ENCODE measurements at regions not wholly inside any gene's neighbourhood (a gene's known extent, or its start where the extent isn't known, plus 50 kb on each side); places are given as distances from the start of the nearest gene placed in this dataset.

DNA sequence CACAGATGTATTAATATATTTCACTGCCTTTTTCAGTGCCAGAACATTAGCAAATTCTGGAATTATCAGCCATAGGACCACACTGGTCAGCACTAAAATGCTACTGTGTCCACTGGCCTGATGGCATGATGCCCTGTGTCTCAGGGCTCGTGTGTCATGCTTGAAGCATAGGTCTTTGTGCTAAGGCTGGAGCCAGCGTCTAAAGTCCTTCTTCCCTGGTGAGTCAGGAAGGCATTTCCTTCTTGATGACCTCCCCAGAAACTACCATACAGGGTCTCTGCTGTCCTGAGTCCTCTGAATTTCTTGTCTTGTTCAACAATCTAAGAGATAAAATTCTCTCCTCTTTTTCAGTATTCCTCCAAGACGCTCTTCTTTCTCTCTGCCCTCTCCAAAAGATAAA is 489.9 kb downstream of the PSAT1 start:
- FAIRE-seq, result no peak
- 41 to 62% (median 45%) methylated on average over 3 of the region's 3 CpGs for WGBS, 3 donors
- H3K4me3 ChIP-seq (ENCODE audit: low read depth in 1 of 3, low read length in 3 of 3), result no peak overlapping the region

DNA sequence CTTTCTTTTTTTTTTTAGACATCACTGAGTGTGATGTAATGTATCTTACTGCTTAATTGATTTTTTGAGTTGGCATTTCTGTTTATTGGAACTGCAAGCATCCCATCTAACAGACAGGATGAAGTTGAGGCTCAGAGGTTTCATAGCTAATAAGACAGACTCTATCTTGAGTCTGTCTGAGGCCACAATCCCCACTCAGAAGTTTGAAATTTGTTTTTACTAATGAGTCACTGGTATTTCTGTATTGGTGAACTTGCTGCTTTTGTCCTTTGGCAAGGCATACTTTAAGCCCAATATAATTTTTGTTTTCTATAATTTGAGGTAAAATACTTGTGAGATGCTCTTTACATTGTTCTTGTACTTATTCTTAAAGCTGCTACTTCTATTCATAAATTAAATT is 491.2 kb downstream of the PSAT1 start:
- Histone ChIP-seq H3K27ac (ENCODE audit: low read depth in 1 of 3, low read length in 2 of 3) (no peak overlapping the region), H3K9me3 (ENCODE audit: control insufficient read depth in 2 of 2, insufficient read depth in 1 of 2, low read depth in 1 of 2, low read length in 1 of 2) (peaks cover 0 to 1% of the 10 kb centered on the region in 2 donors), H3K4me3 (ENCODE audit: low read depth in 1 of 3, low read length in 3 of 3) (no peak overlapping the region), H3K4me1 (ENCODE audit: control insufficient read depth in 3 of 3, insufficient read depth in 2 of 3, low read depth in 1 of 3, low read length in 2 of 3) (no peaks in the 10 kb centered on the region), H3K27me3 (ENCODE audit: control insufficient read depth in 3 of 3, insufficient read depth in 3 of 3, low read length in 3 of 3) (no peaks in the 10 kb centered on the region), H3K36me3 (ENCODE audit: control insufficient read depth in 3 of 3, insufficient read depth in 2 of 3, low read depth in 1 of 3, low read length in 3 of 3) (no peaks in the 10 kb centered on the region)
- DNase-seq (no peak), FAIRE-seq (no peak)

More for the DNA sequence above, 489.9 kb downstream of the PSAT1 start:
- H3K36me3 ChIP-seq (ENCODE audit: control insufficient read depth in 3 of 3, insufficient read depth in 2 of 3, low read depth in 1 of 3, low read length in 3 of 3), result no peaks in the 10 kb centered on the region
- peaks cover 0 to 1% of the 10 kb centered on the region in 2 donors for H3K9me3 ChIP-seq (ENCODE audit: control insufficient read depth in 2 of 2, insufficient read depth in 1 of 2, low read depth in 1 of 2, low read length in 1 of 2)
- H3K27me3 ChIP-seq (ENCODE audit: control insufficient read depth in 3 of 3, insufficient read depth in 3 of 3, low read length in 3 of 3), result no peaks in the 10 kb centered on the region
- no peaks in the 10 kb centered on the region for H3K4me1 ChIP-seq (ENCODE audit: control insufficient read depth in 3 of 3, insufficient read depth in 2 of 3, low read depth in 1 of 3, low read length in 2 of 3)
- DNase-seq, result no peak
- no peak overlapping the region for H3K27ac ChIP-seq (ENCODE audit: low read depth in 1 of 3, low read length in 2 of 3)

DNA sequence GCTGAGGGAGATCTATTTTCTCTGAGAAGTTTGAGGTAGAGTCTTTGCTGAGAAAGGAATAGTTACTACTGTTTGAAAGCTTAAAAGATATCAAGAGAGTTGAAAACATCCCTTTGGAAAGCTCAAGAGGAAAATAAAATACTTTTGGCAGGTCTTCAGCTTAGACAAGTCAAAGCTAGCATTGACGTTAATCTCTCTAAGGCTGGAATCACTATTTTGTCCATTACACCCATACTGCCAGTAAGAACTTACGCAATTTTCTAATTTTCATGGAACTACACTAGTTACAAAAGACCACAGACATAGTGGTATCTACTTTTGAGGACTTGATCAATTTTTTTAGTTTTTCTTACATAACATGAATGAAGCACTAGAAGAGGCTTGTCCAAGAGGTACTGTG is 494.9 kb downstream of the PSAT1 start:
- Histone ChIP-seq H3K9me3 (ENCODE audit: control insufficient read depth in 2 of 2, insufficient read depth in 1 of 2, low read depth in 1 of 2, low read length in 1 of 2) (peaks cover 0 to under 1% of the 10 kb centered on the region in 2 donors), H3K27ac (ENCODE audit: low read depth in 1 of 3, low read length in 2 of 3) (no peak overlapping the region), H3K36me3 (ENCODE audit: control insufficient read depth in 3 of 3, insufficient read depth in 2 of 3, low read depth in 1 of 3, low read length in 3 of 3) (no peaks in the 10 kb centered on the region), H3K4me3 (ENCODE audit: low read depth in 1 of 3, low read length in 3 of 3) (no peak overlapping the region), H3K4me1 (ENCODE audit: control insufficient read depth in 3 of 3, insufficient read depth in 2 of 3, low read depth in 1 of 3, low read length in 2 of 3) (no peaks in the 10 kb centered on the region), H3K27me3 (ENCODE audit: control insufficient read depth in 3 of 3, insufficient read depth in 3 of 3, low read length in 3 of 3) (no peaks in the 10 kb centered on the region)
- DNase-seq, result no peak
- no peak for FAIRE-seq
- 75 to 87% (median 80%) methylated on average over 2 of the region's 2 CpGs for WGBS, 3 donors

DNA sequence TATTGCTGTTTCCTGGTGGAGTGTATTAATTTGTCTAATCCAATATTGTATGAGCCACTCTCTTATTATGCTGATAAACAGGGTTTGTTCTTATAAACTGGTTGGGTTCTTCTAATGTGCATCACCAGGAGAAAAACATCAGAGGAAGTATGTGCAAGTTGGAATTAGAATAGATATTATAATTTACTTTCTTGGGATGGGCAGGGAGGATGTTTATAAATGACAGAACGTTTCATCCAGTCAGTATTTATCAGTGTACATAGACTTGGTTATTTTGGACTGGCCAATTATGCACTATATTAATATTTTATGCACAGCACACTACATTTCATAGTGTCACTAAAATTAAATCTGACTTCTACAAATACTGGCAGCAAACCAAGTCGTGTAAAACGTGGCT is 495.8 kb downstream of the PSAT1 start:
- FAIRE-seq (no peak), DNase-seq (no peak)
- Histone ChIP-seq H3K27ac (ENCODE audit: low read depth in 1 of 3, low read length in 2 of 3) (no peak overlapping the region), H3K36me3 (ENCODE audit: control insufficient read depth in 3 of 3, insufficient read depth in 2 of 3, low read depth in 1 of 3, low read length in 3 of 3) (no peaks in the 10 kb centered on the region), H3K9me3 (ENCODE audit: control insufficient read depth in 2 of 2, insufficient read depth in 1 of 2, low read depth in 1 of 2, low read length in 1 of 2) (no peaks in the 10 kb centered on the region), H3K4me1 (ENCODE audit: control insufficient read depth in 3 of 3, insufficient read depth in 2 of 3, low read depth in 1 of 3, low read length in 2 of 3) (no peaks in the 10 kb centered on the region), H3K27me3 (ENCODE audit: control insufficient read depth in 3 of 3, insufficient read depth in 3 of 3, low read length in 3 of 3) (no peaks in the 10 kb centered on the region), H3K4me3 (ENCODE audit: low read depth in 1 of 3, low read length in 3 of 3) (no peak overlapping the region)
- WGBS, 3 donors, result 45 to 63% (median 50%) methylated on average over 3 of the region's 3 CpGs

DNA sequence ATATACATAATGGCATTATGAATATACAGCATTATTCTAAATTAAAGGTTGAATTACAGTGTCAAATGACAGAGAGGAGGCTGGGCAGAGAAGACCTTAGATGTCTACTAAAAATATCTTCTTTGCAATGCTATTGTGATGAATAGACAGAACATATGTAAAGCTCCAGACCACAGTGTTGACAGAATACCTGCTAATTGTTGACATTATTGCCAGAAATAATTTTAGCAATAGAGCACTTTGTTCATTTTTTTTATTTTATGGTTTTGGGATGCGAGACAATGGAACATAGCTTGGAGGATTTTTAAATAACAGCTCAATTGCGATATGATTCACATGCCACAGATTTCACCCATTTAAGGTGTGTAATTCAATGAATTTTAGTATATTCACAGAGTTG is 508.8 kb downstream of the PSAT1 start:
- DNase-seq (no peak), FAIRE-seq (no peak)
- no peaks in the 10 kb centered on the region for H3K27me3 ChIP-seq (ENCODE audit: control insufficient read depth in 3 of 3, insufficient read depth in 3 of 3, low read length in 3 of 3)
- H3K27ac ChIP-seq (ENCODE audit: low read depth in 1 of 3, low read length in 2 of 3), result no peak overlapping the region
- WGBS, 3 donors, result 89 to 96% (median 94%) methylated on average over 2 of the region's 2 CpGs
- no peaks in the 10 kb centered on the region for H3K36me3 ChIP-seq (ENCODE audit: control insufficient read depth in 3 of 3, insufficient read depth in 2 of 3, low read depth in 1 of 3, low read length in 3 of 3)
- no peak overlapping the region for H3K4me3 ChIP-seq (ENCODE audit: low read depth in 1 of 3, low read length in 3 of 3)
- H3K9me3 ChIP-seq (ENCODE audit: control insufficient read depth in 2 of 2, insufficient read depth in 1 of 2, low read depth in 1 of 2, low read length in 1 of 2), result no peaks in the 10 kb centered on the region
- no peaks in the 10 kb centered on the region for H3K4me1 ChIP-seq (ENCODE audit: control insufficient read depth in 3 of 3, insufficient read depth in 2 of 3, low read depth in 1 of 3, low read length in 2 of 3)

DNA sequence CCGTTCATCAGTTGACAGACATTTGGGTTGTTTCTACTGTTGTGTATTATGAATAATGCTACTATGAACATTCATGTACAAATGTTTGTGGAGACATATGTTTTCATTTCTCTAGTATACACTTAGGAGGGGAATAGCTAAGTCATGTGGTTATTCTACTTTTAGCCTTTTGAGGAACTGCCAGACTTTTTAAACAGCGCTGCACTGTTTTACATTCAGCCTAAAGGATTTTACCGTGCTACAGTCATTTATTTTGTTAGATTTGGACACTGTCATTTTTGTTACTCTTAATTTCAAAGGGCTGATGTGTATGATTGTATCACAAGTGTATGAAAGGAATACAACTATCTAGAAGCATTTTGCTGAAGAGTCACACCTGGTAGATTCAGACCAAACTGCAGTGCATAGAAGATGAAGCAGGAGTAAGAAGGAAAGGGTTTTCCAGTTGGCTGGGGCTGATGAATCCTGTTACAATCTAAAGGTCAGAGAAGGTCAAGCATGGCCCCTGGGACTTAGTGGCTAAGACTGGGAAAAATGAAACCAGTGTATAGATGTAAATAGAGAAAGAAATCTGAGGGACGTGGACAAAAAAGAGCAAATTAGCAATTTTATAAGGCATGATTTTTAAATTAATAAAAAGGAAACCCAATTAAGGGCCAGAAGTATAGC is 509.7 kb downstream of the PSAT1 start:
- Histone ChIP-seq H3K27ac (ENCODE audit: low read depth in 1 of 3, low read length in 2 of 3) (no peak overlapping the region), H3K36me3 (ENCODE audit: control insufficient read depth in 3 of 3, insufficient read depth in 2 of 3, low read depth in 1 of 3, low read length in 3 of 3) (no peaks in the 10 kb centered on the region), H3K9me3 (ENCODE audit: control insufficient read depth in 2 of 2, insufficient read depth in 1 of 2, low read depth in 1 of 2, low read length in 1 of 2) (no peaks in the 10 kb centered on the region), H3K4me1 (ENCODE audit: control insufficient read depth in 3 of 3, insufficient read depth in 2 of 3, low read depth in 1 of 3, low read length in 2 of 3) (no peaks in the 10 kb centered on the region), H3K4me3 (ENCODE audit: low read depth in 1 of 3, low read length in 3 of 3) (no peak overlapping the region), H3K27me3 (ENCODE audit: control insufficient read depth in 3 of 3, insufficient read depth in 3 of 3, low read length in 3 of 3) (no peaks in the 10 kb centered on the region)
- WGBS, 3 donors, result 66 to 87% (median 80%) methylated on average over 4 of the region's 4 CpGs
- FAIRE-seq, result no peak
- DNase-seq, result no peak

DNA sequence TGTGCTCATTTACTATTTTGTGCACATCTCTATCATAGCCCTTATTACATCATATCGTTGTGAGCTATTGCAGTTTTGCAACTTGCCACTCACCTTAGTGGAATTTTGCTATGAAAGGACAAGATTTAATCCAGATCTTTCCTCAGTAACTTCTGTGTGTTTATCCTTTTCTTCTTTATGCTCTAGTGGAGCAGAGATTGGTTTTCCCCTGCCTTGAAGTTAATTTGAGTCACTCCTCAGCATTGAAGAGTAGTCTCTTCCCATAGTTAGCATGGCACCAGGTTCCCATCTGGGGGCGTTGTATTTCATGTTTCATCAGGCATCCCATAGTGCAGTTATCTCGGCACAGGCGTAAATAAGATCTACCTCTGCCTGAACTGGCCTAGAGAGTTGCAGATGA is 510.4 kb downstream of the PSAT1 start:
- no peaks in the 10 kb centered on the region for H3K27me3 ChIP-seq (ENCODE audit: control insufficient read depth in 3 of 3, insufficient read depth in 3 of 3, low read length in 3 of 3)
- no peak overlapping the region for H3K4me3 ChIP-seq (ENCODE audit: low read depth in 1 of 3, low read length in 3 of 3)
- H3K9me3 ChIP-seq (ENCODE audit: control insufficient read depth in 2 of 2, insufficient read depth in 1 of 2, low read depth in 1 of 2, low read length in 1 of 2), result no peaks in the 10 kb centered on the region
- DNase-seq (no peak), FAIRE-seq (no peak)
- no peaks in the 10 kb centered on the region for H3K36me3 ChIP-seq (ENCODE audit: control insufficient read depth in 3 of 3, insufficient read depth in 2 of 3, low read depth in 1 of 3, low read length in 3 of 3)
- H3K4me1 ChIP-seq (ENCODE audit: control insufficient read depth in 3 of 3, insufficient read depth in 2 of 3, low read depth in 1 of 3, low read length in 2 of 3), result no peaks in the 10 kb centered on the region
- WGBS, 3 donors, result 70 to 78% (median 74%) methylated on average over 4 of the region's 4 CpGs
- no peak overlapping the region for H3K27ac ChIP-seq (ENCODE audit: low read depth in 1 of 3, low read length in 2 of 3)

DNA sequence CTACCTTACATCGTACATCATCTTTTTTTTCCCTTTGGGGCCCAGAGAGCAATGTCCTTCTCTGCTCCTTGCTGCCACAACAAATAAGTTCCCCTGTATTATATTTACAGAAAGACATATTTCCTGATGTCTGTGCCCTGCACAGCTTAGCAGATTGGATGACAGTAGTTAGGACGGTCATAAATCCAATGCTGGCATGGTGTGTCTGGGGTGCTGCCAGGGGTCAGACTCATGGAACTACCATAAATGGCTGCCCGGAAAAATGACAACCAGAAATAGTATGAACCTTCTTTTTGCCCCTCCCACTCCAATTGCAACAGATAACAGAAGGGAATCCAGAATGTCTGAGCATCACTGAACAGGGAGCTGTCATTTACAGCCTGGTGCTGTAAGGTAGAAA is 511.1 kb downstream of the PSAT1 start:
- WGBS, 3 donors, result 82 to 90% (median 82%) methylated on average over 3 of the region's 3 CpGs
- DNase-seq (no peak), FAIRE-seq (no peak)
- H3K4me1 ChIP-seq (ENCODE audit: control insufficient read depth in 3 of 3, insufficient read depth in 2 of 3, low read depth in 1 of 3, low read length in 2 of 3), result no peaks in the 10 kb centered on the region
- H3K36me3 ChIP-seq (ENCODE audit: control insufficient read depth in 3 of 3, insufficient read depth in 2 of 3, low read depth in 1 of 3, low read length in 3 of 3), result no peaks in the 10 kb centered on the region
- H3K9me3 ChIP-seq (ENCODE audit: control insufficient read depth in 2 of 2, insufficient read depth in 1 of 2, low read depth in 1 of 2, low read length in 1 of 2), result no peaks in the 10 kb centered on the region
- no peak overlapping the region for H3K27ac ChIP-seq (ENCODE audit: low read depth in 1 of 3, low read length in 2 of 3)
- H3K4me3 ChIP-seq (ENCODE audit: low read depth in 1 of 3, low read length in 3 of 3), result no peak overlapping the region
- no peaks in the 10 kb centered on the region for H3K27me3 ChIP-seq (ENCODE audit: control insufficient read depth in 3 of 3, insufficient read depth in 3 of 3, low read length in 3 of 3)

DNA sequence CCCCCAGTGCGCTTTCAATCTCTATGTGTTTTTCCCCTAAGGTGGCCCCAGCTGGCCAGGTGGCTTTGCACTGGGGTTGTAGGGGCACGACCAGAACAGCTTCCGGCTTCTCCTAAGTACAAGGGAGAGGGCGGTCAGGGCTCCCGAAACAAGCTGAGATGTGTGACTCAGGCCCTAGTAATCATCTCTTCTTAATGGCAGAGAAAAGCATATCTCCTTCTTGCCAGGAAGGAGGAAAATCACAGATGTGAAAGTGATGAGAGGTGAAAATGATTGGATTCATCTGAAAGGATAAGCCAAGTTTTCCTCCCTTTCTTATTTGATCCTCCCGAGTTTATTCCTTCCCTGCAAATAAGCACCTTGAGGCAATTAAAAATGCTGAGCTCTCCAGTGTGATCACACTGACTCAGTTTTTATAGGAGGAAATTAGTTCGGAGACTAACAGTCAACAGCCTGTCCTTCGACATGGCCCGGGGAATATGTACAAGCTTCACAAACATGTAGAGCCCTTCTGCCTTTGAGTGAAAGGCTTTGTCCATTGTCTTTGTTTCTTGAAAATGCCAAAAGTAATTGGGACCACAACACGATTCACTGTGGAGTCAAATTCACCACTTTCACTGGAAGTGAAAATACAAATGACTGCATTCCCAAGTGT is 514.8 kb downstream of the PSAT1 start:
- Histone ChIP-seq H3K27me3 (ENCODE audit: control insufficient read depth in 3 of 3, insufficient read depth in 3 of 3, low read length in 3 of 3) (no peaks in the 10 kb centered on the region), H3K4me1 (ENCODE audit: control insufficient read depth in 3 of 3, insufficient read depth in 2 of 3, low read depth in 1 of 3, low read length in 2 of 3) (no peaks in the 10 kb centered on the region), H3K27ac (ENCODE audit: low read depth in 1 of 3, low read length in 2 of 3) (no peak overlapping the region), H3K4me3 (ENCODE audit: low read depth in 1 of 3, low read length in 3 of 3) (no peak overlapping the region), H3K9me3 (ENCODE audit: control insufficient read depth in 2 of 2, insufficient read depth in 1 of 2, low read depth in 1 of 2, low read length in 1 of 2) (peaks cover 0 to 3% of the 10 kb centered on the region in 2 donors), H3K36me3 (ENCODE audit: control insufficient read depth in 3 of 3, insufficient read depth in 2 of 3, low read depth in 1 of 3, low read length in 3 of 3) (no peaks in the 10 kb centered on the region)
- FAIRE-seq (no peak), DNase-seq (no peak)
- 82 to 85% (median 82%) methylated on average over 10 of the region's 10 CpGs for WGBS, 3 donors

Measured in small intestine (tissue), 7 donors.